SK-N-SH treated with all-trans-retinoic acid at 6 μM for 48 hours (cell line): ENCODE measurements at regions not wholly inside any gene's neighbourhood (a gene's known extent, or its start where the extent isn't known, plus 50 kb on each side); places are given as distances from the start of the nearest gene placed in this dataset.
"Not testable (repeated sequence)": the region's sequence is repeated elsewhere in the genome, so short reads cannot be mapped to it uniquely, and the experiment has no call there.

Source experiments
- BACH2 ChIP-seq: fragments of 250-450 bp; sonication (Bioruptor Pico); IDR thresholded peaks from 2 replicates; pipeline ENCODE4 v1.9.0; 2021; ENCODE audit warnings: mild to moderate bottlenecking, borderline replicate concordance
- ESRRG ChIP-seq: fragments of 250-450 bp; sonication (Bioruptor Pico); IDR thresholded peaks from 2 replicates; pipeline ENCODE4 v1.6.1; 2021; ENCODE audit warnings: mild to moderate bottlenecking
- PPARA ChIP-seq: fragments of 250-450 bp; sonication (Bioruptor Pico); IDR thresholded peaks from 2 replicates; pipeline ENCODE4 v1.5.0; 2020; ENCODE audit warnings: mild to moderate bottlenecking, borderline replicate concordance
- SNAI2 ChIP-seq: fragments of 250-450 bp; sonication (Bioruptor Pico); IDR thresholded peaks from 2 replicates; pipeline ENCODE4 v1.5.0; 2020; ENCODE audit warnings: mild to moderate bottlenecking, moderate library complexity
- ZC3H10 ChIP-seq: fragments of 250-450 bp; sonication (Bioruptor Pico); IDR thresholded peaks from 2 replicates; pipeline ENCODE4 v1.5.1; 2021; ENCODE audit warnings: mild to moderate bottlenecking, moderate library complexity
- ZFP30 ChIP-seq: fragments of 450-650 bp; formaldehyde crosslinking; IDR thresholded peaks from 2 replicates; pipeline ENCODE4 v1.5.0; 2022; ENCODE audit warnings: mild to moderate bottlenecking, moderate library complexity
- TF ChIP-seq, protein P1 (sequence below): fragments of 250-450 bp; sonication (Bioruptor Pico); IDR thresholded peaks from 2 replicates; pipeline ENCODE4 v1.5.1; 2020; ENCODE audit warnings: low read depth, mild to moderate bottlenecking, moderate library complexity
- TF ChIP-seq, protein P2 (sequence below): fragments of 250-450 bp; sonication (Bioruptor Pico); IDR thresholded peaks from 2 replicates; pipeline ENCODE4 v1.8.0; 2020; ENCODE audit warnings: mild to moderate bottlenecking, moderate library complexity, borderline replicate concordance
- TF ChIP-seq, protein P3 (sequence below): fragments of 250-450 bp; sonication (Bioruptor Pico); IDR thresholded peaks from 2 replicates; pipeline ENCODE4 v1.5.1; 2021; ENCODE audit warnings: mild to moderate bottlenecking, moderate library complexity

DNA sequence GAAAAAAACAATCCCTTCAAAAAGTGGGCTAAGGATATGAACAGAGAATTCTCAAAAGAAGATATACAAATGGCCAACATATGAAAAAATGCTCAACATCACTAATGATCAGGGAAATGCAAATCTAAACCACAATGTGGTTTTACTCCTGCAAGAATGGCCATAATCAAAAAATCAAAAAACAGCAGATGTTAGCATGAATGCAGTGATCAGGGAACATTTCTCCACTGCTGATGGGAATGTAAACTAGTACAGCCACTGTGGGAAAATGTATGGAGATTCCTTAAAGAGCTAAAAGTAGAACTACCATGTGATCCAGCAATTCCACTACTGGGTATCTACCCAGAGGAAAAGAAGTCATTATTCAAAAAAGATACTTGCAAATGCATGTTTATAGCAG lies 138.1 kb downstream of the BLID start:
- TF ChIP-seq, protein P1, sequence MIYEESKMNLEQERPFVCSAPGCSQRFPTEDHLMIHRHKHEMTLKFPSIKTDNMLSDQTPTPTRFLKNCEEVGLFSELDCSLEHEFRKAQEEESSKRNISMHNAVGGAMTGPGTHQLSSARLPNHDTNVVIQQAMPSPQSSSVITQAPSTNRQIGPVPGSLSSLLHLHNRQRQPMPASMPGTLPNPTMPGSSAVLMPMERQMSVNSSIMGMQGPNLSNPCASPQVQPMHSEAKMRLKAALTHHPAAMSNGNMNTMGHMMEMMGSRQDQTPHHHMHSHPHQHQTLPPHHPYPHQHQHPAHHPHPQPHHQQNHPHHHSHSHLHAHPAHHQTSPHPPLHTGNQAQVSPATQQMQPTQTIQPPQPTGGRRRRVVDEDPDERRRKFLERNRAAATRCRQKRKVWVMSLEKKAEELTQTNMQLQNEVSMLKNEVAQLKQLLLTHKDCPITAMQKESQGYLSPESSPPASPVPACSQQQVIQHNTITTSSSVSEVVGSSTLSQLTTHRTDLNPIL (CRISPR knock-in tag), result not testable (repeated sequence)
- TF ChIP-seq, protein P2, sequence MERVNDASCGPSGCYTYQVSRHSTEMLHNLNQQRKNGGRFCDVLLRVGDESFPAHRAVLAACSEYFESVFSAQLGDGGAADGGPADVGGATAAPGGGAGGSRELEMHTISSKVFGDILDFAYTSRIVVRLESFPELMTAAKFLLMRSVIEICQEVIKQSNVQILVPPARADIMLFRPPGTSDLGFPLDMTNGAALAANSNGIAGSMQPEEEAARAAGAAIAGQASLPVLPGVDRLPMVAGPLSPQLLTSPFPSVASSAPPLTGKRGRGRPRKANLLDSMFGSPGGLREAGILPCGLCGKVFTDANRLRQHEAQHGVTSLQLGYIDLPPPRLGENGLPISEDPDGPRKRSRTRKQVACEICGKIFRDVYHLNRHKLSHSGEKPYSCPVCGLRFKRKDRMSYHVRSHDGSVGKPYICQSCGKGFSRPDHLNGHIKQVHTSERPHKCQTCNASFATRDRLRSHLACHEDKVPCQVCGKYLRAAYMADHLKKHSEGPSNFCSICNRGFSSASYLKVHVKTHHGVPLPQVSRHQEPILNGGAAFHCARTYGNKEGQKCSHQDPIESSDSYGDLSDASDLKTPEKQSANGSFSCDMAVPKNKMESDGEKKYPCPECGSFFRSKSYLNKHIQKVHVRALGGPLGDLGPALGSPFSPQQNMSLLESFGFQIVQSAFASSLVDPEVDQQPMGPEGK (CRISPR knock-in tag), result not testable (repeated sequence)
- TF ChIP-seq PPARA (CRISPR knock-in tag); SNAI2 (CRISPR knock-in tag); ZC3H10 (CRISPR knock-in tag); ESRRG (CRISPR knock-in tag); BACH2; ZFP30: not testable (repeated sequence)
- TF ChIP-seq, protein P3, sequence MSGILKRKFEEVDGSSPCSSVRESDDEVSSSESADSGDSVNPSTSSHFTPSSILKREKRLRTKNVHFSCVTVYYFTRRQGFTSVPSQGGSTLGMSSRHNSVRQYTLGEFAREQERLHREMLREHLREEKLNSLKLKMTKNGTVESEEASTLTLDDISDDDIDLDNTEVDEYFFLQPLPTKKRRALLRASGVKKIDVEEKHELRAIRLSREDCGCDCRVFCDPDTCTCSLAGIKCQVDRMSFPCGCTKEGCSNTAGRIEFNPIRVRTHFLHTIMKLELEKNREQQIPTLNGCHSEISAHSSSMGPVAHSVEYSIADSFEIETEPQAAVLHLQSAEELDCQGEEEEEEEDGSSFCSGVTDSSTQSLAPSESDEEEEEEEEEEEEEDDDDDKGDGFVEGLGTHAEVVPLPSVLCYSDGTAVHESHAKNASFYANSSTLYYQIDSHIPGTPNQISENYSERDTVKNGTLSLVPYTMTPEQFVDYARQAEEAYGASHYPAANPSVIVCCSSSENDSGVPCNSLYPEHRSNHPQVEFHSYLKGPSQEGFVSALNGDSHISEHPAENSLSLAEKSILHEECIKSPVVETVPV (CRISPR knock-in tag), result not testable (repeated sequence)
